NCI-H1105 treated with DMSO at 0.1 percent for 48 hours (cell line): ENCODE measurements at regions not wholly inside any gene's neighbourhood (a gene's known extent, or its start where the extent isn't known, plus 50 kb on each side); places are given as distances from the start of the nearest gene placed in this dataset.

ENCODE experiments used
- DNase-seq: peaks from one replicate; lab custom pipeline; 2025; lab: John Stamatoyannopoulos, UW

GRCh38 chr6:105793130-105793529 is 293.0 kb upstream of the PRDM1 start:
- no peak for DNase-seq

DNA sequence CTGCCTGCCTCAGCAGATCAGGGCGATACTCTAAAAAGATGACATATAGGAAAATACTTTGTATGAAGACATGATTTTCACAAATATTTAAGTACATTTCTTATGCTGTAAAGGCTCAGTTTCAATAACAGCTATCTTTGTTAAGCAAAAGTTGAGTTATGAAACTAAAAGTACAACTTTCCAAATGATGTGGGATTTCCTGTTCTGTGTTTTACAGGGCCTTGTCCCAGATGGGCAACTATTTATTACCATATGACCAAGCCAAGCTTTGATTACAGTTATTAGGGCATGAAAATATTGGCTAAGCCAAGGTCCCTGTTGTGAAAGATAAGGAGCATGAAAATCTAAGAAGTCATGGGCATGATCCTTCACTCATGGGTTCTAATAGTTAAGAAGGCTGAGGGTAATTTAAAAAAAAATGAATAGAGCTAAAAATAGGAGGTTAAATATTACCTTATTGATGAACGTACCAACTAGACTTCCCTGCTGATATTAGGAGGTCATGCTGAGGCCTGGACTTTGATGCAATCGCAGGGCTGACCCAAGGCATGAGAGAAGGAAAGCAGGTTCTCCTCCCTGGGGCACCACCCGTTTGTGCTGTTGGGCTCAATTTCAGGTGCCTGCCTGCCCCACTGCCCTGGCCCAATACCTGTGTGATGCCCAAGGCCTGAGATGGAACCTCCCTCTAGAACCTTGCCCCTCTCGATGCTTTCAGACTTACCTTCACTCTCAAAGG is 294.4 kb upstream of the PRDM1 start:
- no peak for DNase-seq

GRCh38 chr6:105791179-105791578 is 295.0 kb upstream of the PRDM1 start:
- no peak for DNase-seq

GRCh38 chr6:105790635-105791034 is 295.5 kb upstream of the PRDM1 start:
- DNase-seq: no peak

GRCh38 chr6:105789935-105790334 is 296.2 kb upstream of the PRDM1 start:
- no peak for DNase-seq

DNA sequence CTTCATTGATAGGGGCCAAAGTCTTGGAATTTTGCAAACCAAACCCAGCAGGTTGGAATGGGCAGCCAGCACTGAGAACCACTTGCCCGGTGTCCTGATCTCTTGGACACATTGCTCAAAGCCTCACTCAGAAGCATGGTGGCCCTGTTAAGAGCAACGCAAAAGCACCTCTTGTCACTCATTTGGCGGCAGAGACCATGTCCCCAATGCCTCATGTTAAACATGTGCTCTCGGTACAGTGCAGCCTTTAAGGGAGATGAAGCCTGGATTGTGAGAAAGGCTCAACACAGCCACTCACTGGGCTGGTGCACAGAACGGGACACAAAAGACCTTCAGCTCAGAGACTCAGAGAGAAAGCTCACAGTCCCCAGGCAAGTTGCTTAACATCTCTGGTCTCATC is 298.4 kb upstream of the PRDM1 start:
- no peak for DNase-seq

DNA sequence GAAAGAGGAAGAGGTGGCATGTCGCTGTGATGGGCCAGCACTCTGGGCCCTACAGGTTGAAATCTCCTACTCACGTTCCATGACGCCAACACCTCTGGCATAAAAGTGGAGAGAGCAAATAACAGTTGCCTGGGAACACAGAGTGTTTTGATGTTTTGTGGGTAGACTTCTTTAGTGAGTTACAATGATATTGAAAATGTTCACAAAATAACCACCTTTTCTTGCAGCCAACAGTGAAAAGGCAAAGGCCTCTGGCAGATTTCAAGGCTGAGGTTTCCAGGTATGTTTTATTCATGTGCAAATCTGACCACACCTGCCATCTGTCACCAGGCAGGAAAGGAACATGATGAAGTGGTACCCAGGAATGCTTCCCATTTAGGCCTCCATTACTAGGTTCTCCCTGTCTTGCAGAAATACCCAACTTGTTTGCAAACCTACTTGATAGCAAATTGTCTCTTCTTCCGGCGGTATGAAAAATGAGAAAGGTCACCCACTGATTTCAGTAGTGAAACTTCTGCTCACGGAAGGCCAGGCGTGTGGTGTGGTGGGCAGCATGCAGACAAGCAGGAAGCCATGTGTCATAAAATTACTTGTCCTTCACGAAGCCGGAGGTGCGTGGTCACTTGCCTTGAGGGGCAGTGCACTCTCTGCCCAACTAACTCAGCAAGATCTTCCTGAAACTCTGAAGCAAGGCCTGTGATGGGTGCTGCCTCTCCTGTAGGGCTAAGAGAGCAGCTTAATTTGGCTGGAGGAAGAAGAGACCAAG is 299.1 kb upstream of the PRDM1 start:
- no peak for DNase-seq

DNA sequence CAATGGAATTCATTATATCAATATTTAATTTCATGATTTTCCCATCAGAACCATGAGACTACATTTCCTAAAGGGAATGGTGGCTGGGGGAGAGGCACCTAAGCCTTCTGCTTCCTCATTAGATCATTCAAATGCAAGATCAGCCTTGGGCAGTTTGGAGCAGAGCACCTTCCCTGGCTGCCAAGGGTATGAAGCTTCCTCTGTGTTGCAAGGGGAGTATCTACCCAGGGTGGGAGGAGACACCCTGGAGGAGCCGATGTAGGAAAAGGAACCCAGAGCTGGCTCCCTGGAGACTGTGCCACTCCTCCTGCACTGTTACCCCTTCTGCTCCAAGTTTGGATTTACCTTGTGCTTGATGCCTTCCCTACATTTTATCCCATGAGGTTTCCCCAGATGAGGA is 299.7 kb upstream of the PRDM1 start:
- DNase-seq: no peak

DNA sequence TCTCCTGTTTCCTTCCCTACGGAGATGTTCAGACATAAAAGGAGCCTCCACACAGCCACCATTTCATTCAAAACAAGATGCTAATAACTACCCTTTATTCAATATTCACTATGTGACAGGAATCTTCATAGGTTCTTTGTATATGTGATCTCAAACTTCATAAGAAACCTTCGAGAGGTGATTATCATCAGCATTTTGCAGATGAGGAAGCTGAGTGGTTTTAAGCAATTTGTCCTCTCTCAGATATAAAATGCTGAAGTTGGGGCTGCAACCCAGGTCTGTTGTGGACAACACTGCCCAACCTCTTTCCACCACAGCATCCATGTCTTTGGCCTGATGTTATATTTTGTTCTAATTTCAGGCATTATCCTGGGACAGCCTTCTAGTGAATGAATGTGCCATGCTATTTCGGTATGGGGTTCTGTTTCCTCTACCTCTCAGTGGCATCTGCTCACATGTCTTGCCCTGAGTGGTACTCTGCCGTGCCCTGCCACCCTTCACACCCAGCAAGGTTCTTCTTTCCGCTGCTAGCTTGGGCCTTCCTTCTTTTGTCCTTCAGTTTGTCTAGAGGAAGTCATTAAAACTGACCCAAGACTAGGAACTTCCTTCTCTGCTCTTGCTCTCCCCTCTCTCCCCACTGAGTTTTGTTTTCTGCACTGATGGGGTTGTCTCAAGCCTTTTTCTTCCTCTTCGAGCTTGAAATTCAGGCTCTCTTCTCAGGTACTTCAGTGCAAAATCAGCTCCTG is 300.9 kb upstream of the PRDM1 start:
- DNase-seq: no peak

GRCh38 chr6:105784179-105784578 is 302.0 kb upstream of the PRDM1 start:
- DNase-seq: no peak

DNA sequence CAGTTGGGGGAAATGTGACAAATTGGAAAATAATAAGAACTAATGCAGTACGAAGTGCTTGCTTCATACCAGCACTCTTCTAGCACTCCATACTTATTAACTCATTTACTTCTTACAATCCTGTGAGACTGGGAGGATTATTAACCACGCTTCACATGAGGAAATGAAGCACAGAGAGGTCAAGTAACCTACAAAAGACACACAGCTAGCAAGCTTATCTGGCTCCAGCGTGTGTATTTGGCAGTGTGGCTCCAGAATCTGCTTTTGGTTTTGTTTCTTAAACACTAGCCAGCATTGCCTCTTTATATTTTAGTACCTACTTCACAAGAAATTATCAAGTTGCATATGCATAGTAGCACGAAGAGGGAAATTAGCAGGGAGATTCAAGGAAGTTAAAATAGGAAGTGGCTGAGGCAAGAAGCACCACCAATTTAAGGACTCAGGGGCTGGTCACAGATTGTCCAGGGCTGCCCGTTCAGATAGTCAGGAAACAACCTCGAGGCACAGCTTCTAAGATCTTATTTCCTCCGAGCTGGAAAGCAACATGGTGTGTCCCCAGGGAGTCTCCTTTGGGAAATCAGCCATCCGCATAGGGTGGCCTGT is 302.7 kb upstream of the PRDM1 start:
- DNase-seq: no peak

GRCh38 chr6:105781915-105782314 is 304.2 kb upstream of the PRDM1 start:
- DNase-seq: no peak

DNA sequence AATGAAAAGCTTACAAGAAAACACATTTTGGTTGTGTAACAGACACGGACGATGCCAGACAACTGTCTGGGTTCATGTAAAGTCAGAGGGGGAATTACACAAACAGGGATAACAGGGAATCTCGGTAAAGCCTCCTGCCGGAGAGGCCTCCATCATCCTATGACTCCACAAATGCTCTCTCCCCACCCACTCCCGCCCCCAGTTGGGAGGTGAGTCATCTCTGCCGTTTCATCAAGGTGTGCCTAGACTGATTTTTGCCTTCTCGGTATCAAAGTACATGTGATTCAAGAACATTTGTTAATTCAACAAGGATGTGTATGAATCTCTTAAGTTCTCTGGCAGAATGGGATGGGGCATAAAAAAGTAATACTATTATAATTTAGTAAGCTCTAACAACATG is 304.9 kb upstream of the PRDM1 start:
- DNase-seq: no peak

DNA sequence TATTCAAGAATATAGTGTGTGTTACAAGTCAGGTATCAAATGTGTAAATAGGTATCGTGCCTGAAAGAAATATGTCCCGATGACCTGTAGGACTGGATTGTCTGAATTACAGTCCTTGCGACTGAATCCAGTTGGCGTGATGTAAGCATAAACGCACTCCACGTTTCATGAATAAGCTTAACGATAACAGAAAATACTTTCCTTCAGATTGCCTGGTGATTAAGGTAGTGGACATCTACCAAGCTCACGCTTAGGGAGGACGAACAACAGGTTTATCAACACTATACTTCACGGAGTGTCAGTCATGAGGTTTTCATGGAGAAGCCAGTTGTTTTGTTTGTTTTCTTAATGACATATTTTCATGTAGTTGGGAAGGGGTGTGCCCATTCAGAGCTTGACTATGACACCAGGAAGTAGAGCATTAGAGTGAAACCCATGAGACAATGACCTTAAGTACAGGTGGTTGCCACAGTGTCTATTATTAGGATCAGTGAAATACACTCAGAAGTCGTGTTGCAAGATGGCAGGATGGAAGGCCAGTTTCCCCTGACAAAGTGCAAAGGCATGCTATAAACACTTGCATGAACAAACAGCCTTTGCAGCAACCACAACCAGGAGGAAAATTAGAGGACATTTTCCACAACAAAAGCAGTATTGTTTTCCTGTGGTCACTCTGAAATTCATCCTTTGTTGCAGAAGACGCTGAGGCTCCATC is 305.8 kb upstream of the PRDM1 start:
- no peak for DNase-seq

DNA sequence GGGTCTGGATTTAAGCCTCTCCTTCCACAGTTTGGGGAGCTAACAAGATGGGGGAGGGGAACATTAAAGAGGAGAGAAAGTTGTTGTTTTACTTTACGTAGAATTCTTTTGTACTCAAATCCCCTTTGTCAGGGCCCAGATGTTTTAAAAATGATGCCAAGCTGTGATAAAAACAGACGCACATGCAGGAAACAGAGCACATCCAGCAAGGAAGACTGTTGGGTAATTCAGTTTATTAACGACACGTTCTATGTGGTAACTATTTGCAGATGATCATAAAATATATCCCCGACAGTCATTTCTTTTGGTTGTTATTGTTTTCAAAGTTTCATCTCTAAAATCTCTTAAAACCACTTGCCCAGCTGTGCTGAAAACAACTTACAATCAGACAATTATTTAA is 307.0 kb upstream of the PRDM1 start:
- no peak for DNase-seq

DNA sequence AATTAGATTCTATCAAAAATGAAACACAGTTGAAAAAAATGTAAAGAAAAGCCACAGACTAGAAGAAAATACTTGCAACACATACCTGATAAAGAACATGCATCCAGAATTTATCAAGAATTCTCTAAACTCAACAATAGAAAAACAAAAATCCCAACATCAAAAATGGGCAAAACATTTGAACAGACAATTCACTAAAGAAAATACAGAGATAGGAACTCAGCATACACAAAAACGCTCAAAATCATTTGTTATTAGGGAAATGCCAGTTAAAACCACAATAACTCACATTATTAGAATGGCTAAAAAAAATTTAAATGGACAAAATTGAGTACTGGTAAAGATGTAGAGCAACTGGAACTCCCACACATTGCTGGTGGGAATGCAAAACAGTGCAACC is 311.0 kb upstream of the PRDM1 start:
- DNase-seq: no peak

DNA sequence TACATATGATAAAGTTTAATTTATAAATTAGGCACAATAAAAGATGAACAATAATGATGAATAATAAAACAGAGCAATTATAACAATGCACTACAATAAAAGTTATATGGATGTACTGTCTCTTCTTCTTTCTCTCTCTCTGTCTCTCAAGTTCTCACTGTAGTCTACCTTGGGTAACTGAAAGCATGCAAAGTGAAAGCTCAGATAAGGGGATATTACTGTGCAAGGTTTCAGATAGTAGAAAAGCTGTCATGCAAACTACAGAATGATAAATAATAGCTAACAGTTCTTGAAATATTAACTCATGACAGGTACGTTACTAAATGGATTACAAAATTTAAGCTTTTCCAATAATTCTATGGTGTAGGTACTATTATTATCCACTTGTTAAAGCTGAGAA is 311.9 kb upstream of the PRDM1 start:
- no peak for DNase-seq

DNA sequence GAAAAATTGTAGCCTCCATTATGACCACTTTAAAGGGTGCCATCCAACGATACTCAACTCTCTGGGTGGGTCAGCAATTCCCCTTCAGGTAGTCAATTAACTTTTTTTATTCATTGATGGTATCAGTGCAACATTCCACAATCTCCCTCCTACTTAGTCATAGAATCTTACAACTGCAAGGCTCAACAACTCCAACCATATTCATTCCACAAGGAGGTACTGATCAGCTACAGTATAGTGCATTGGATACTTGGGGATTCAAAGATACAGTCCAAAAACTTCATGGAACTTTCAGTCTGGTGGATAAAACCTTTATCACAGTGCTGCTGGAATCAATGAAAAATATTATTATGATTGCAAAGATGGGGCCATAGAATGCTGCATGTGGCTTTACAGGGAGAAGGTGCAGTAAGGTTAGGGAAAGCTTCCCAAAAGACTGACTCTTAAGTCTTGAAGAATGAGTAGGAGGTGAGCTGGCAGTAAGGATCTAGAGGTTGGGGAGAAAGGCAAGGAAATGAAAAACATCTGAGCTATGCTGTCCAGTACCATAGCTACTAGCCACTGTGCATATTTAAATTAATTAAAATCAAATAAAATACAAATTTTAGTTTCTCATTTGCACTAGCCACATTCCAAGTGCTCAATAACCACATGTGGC is 314.7 kb upstream of the PRDM1 start:
- no peak for DNase-seq

- no peak for DNase-seq
Observed at GRCh38 chr6:105769987-105770386, 316.1 kb upstream of the PRDM1 start.

- no peak for DNase-seq
Observed at GRCh38 chr6:105769197-105769596, 316.9 kb upstream of the PRDM1 start.

DNA sequence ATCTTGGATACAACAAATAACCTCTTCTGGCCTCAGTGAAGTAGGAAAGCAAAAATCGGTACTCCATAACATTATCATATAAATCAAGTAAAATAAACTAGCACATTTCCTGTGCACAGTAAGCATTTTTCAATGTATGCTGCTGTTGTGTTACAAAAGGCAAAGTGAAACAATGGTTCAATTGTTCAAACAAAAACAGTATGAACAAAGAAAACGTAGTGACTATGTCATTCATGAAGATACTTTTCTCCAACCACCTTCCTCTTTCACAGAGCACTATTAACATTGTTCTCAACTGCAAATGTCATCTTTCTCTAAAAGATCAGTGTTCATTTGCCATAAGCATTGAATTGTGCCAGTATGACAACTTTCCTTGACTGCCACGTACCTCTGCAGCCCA is 318.6 kb upstream of the PRDM1 start:
- no peak for DNase-seq
